ENCODE measurements at regions not wholly inside any gene's neighbourhood (a gene's known extent, or its start where the extent isn't known, plus 50 kb on each side); places are given as distances from the start of the nearest gene placed in this dataset.

GRCh38 chr6:102662851-102663250 lies 1269.3 kb downstream of the GRIK2 start:
- intact Hi-C loops (cut with micrococcal nuclease) = no loop called here
- no peaks in the 10 kb centered on the region for H3K4me1 Mint-ChIP-seq (ENCODE audit: low read depth)
- no peak overlapping the region for H3K4me3 Mint-ChIP-seq
- CTCF ChIA-PET = no interaction called here
- no peak for TF ChIP-seq CTCF (IDR thresholded peaks at IDR 0.05)
- peaks cover 2% of the 10 kb centered on the region for H3K9me3 Mint-ChIP-seq
- DNase-seq (no peak), ATAC-seq (no peak)
- H3K36me3 Mint-ChIP-seq (ENCODE audit: low read depth) = no peaks in the 10 kb centered on the region
- no peaks in the 10 kb centered on the region for H3K27me3 Mint-ChIP-seq
- POLR2A ChIA-PET = no interaction called here
- no peak overlapping the region for H3K27ac Mint-ChIP-seq

GRCh38 chr6:102660303-102660702 lies 1266.8 kb downstream of the GRIK2 start:
- CTCF ChIA-PET = no interaction called here
- Mint-ChIP-seq H3K9me3 (peaks cover 9% of the 10 kb centered on the region), H3K4me3 (no peak overlapping the region), H3K27me3 (no peaks in the 10 kb centered on the region), H3K27ac (no peak overlapping the region), H3K4me1 (ENCODE audit: low read depth) (no peaks in the 10 kb centered on the region), H3K36me3 (ENCODE audit: low read depth) (no peaks in the 10 kb centered on the region)
- DNase-seq (no peak), ATAC-seq (no peak)
- intact Hi-C loops (cut with micrococcal nuclease) = no loop called here
- TF ChIP-seq CTCF (IDR thresholded peaks at IDR 0.05) = no peak
- POLR2A ChIA-PET = no interaction called here

- no peak for TF ChIP-seq CTCF (IDR thresholded peaks at IDR 0.05)
- intact Hi-C loops (cut with micrococcal nuclease) = no loop called here
- CTCF ChIA-PET = no interaction called here
- Mint-ChIP-seq H3K27me3 (no peaks in the 10 kb centered on the region), H3K27ac (no peak overlapping the region), H3K9me3 (peaks cover 8% of the 10 kb centered on the region), H3K4me3 (no peak overlapping the region), H3K4me1 (ENCODE audit: low read depth) (no peaks in the 10 kb centered on the region), H3K36me3 (ENCODE audit: low read depth) (no peaks in the 10 kb centered on the region)
- POLR2A ChIA-PET = no interaction called here
- ATAC-seq = no peak
- DNase-seq = no peak
These were observed 1262.3 kb downstream of the GRIK2 start for GRCh38 chr6:102655823-102656222.

- POLR2A ChIA-PET = no interaction called here
- DNase-seq = no peak
- Mint-ChIP-seq H3K36me3 (ENCODE audit: low read depth) (no peaks in the 10 kb centered on the region), H3K27me3 (no peaks in the 10 kb centered on the region), H3K4me3 (no peak overlapping the region), H3K4me1 (ENCODE audit: low read depth) (no peaks in the 10 kb centered on the region), H3K27ac (no peak overlapping the region), H3K9me3 (peaks cover 5% of the 10 kb centered on the region)
- CTCF ChIA-PET = no interaction called here
- TF ChIP-seq CTCF (IDR thresholded peaks at IDR 0.05) = no peak
- no peak for ATAC-seq
- intact Hi-C loops (cut with micrococcal nuclease) = no loop called here
These were observed 1247.9 kb downstream of the GRIK2 start for GRCh38 chr6:102641426-102641825.

GRCh38 chr6:102631921-102632320 lies 1238.4 kb downstream of the GRIK2 start:
- H3K9me3 Mint-ChIP-seq = peaks cover 3% of the 10 kb centered on the region

More at GRCh38 chr6:102631921-102632320, 1238.4 kb downstream of the GRIK2 start:
- Mint-ChIP-seq H3K27me3 (no peaks in the 10 kb centered on the region), H3K4me3 (no peak overlapping the region), H3K36me3 (ENCODE audit: low read depth) (no peaks in the 10 kb centered on the region), H3K27ac (no peak overlapping the region), H3K4me1 (ENCODE audit: low read depth) (no peaks in the 10 kb centered on the region)
- no peak for DNase-seq
- ATAC-seq = no peak
- intact Hi-C loops (cut with micrococcal nuclease) = no loop called here
- TF ChIP-seq CTCF (IDR thresholded peaks at IDR 0.05) = no peak
- CTCF ChIA-PET = no interaction called here
- POLR2A ChIA-PET = no interaction called here

Data from activated CD8-positive, alpha-beta T cell treated with anti-CD3 and anti-CD28 coated beads for 36 hours (primary cell).